Skeletal muscle satellite cell (primary cell): ENCODE measurements at regions not wholly inside any gene's neighbourhood (a gene's known extent, or its start where the extent isn't known, plus 50 kb on each side); places are given as distances from the start of the nearest gene placed in this dataset.
"Not testable (repeated sequence)": the region's sequence is repeated elsewhere in the genome, so short reads cannot be mapped to it uniquely, and the experiment has no call there.

Source experiments
- H3K27me3 ChIP-seq: 2 replicates; pipeline ENCODE4 v1.7.0; 2013; ENCODE audit warnings: low read length; ENCODE audit not compliant: control insufficient read depth, insufficient read depth
- H3K36me3 ChIP-seq: 2 replicates; pipeline ENCODE4 v1.7.0; 2013; ENCODE audit warnings: mild to moderate bottlenecking, control low read depth, low read length; ENCODE audit not compliant: insufficient read depth
- H3K4me1 ChIP-seq: 2 replicates; pipeline ENCODE4 v1.7.0; 2013; ENCODE audit warnings: low read length; ENCODE audit not compliant: control insufficient read depth, insufficient read depth
- H3K4me2 ChIP-seq: 2 replicates; pipeline ENCODE4 v1.7.0; 2013; ENCODE audit warnings: mild to moderate bottlenecking, low read length
- H3K4me3 ChIP-seq: 2 replicates; pipeline ENCODE4 v1.7.0; 2013; ENCODE audit warnings: low read length
- H3K9ac ChIP-seq: 2 replicates; pipeline ENCODE4 v1.7.0; 2013; ENCODE audit warnings: mild to moderate bottlenecking, low read depth, low read length, moderate library complexity
- H3K9me3 ChIP-seq: replicated peaks from 2 replicates; pipeline ENCODE4 v1.7.0; 2013; ENCODE audit warnings: mild to moderate bottlenecking, control low read depth, low read length

DNA sequence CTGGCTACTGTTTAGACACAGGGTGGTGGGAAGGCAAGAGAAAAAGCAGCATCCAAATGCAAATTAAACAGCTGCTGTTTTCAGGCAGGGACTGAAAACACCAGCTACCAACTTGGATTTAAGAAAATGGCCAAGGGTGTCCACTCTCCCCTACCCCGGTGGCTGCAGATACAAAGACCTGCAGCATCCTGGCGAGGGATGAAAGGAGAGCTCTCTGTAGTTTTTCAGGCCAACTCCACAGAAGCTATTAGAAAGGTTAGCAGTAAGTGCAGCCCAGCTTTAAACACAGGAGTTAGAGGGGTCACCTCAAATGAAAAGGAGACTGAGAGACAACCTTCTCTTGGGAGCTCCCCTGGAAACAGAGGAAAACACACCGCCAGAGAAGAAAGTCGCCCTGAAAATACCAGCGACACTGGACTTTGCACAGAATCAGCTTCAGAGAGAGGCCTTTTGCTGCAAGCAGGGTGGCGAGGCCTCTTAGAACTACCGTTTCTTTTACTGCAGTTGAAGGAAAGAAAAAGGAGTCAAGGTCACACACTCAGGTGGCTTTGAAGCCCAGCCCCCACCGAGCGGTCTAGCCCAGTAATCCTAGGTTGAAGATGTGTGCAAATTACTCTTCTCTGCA lies 74.4 kb upstream of the TIAM1 start:
- no peaks in the 10 kb centered on the region for H3K9me3 ChIP-seq
- no peaks in the 10 kb centered on the region for H3K4me1 ChIP-seq
- no peaks in the 10 kb centered on the region for H3K27me3 ChIP-seq
- H3K4me3 ChIP-seq = no peak overlapping the region
- no peaks in the 10 kb centered on the region for H3K36me3 ChIP-seq
- no peak overlapping the region for H3K4me2 ChIP-seq
- no peak overlapping the region for H3K9ac ChIP-seq

GRCh38 chr21:31417214-31417613 lies 73.2 kb upstream of the TIAM1 start:
- H3K4me2 ChIP-seq, H3K9ac ChIP-seq, H3K4me1 ChIP-seq, H3K27me3 ChIP-seq, H3K4me3 ChIP-seq, H3K36me3 ChIP-seq, H3K9me3 ChIP-seq: not testable (repeated sequence)

DNA sequence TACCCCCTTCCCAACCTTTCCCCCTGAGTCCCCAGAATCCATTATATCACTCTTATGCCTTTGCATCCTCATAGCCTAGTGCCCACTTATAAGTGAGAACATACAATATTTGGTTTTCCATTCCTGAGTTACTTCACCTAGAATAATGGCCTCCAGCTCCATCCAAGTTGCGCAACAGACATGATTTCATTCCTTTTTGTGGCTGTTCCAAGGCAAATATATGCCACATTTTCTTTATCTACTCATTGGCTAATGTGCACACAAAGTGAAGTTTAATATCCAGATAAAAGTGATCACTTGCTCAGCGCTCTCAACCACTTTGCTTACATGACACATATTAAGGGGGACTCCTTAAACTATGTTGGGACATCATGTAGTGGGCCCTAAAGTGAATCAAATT lies 72.4 kb upstream of the TIAM1 start:
- Histone ChIP-seq H3K4me1 (no peaks in the 10 kb centered on the region), H3K4me3 (no peak overlapping the region), H3K9ac (no peak overlapping the region), H3K36me3 (no peaks in the 10 kb centered on the region), H3K27me3 (no peaks in the 10 kb centered on the region), H3K4me2 (no peak overlapping the region), H3K9me3 (no peaks in the 10 kb centered on the region)

GRCh38 chr21:31414263-31415000 lies 70.4 kb upstream of the TIAM1 start:
- Histone ChIP-seq H3K4me1 (no peaks in the 10 kb centered on the region), H3K4me2 (no peak overlapping the region), H3K36me3 (no peaks in the 10 kb centered on the region), H3K9ac (no peak overlapping the region), H3K4me3 (no peak overlapping the region), H3K9me3 (no peaks in the 10 kb centered on the region), H3K27me3 (no peaks in the 10 kb centered on the region)

GRCh38 chr21:31413698-31414097 lies 69.6 kb upstream of the TIAM1 start:
- H3K9ac ChIP-seq = no peak overlapping the region
- H3K4me3 ChIP-seq = no peak overlapping the region
- H3K9me3 ChIP-seq = no peaks in the 10 kb centered on the region
- H3K27me3 ChIP-seq = no peaks in the 10 kb centered on the region
- H3K4me2 ChIP-seq = no peak overlapping the region
- H3K4me1 ChIP-seq = no peaks in the 10 kb centered on the region
- no peaks in the 10 kb centered on the region for H3K36me3 ChIP-seq

GRCh38 chr21:31410499-31411131 lies 66.6 kb upstream of the TIAM1 start:
- Histone ChIP-seq H3K9ac (no peak overlapping the region), H3K9me3 (no peaks in the 10 kb centered on the region), H3K27me3 (no peaks in the 10 kb centered on the region), H3K4me1 (no peaks in the 10 kb centered on the region), H3K4me3 (no peak overlapping the region), H3K36me3 (no peaks in the 10 kb centered on the region), H3K4me2 (no peak overlapping the region)

GRCh38 chr21:31409831-31410487 lies 65.9 kb upstream of the TIAM1 start:
- Histone ChIP-seq H3K36me3 (no peaks in the 10 kb centered on the region), H3K4me2 (no peak overlapping the region)

GRCh38 chr21:31408301-31409088 lies 64.4 kb upstream of the TIAM1 start:
- H3K27me3 ChIP-seq = no peaks in the 10 kb centered on the region
- H3K36me3 ChIP-seq = no peaks in the 10 kb centered on the region
- H3K9ac ChIP-seq = no peak overlapping the region
- H3K4me2 ChIP-seq = no peak overlapping the region
- no peaks in the 10 kb centered on the region for H3K4me1 ChIP-seq
- H3K9me3 ChIP-seq = no peaks in the 10 kb centered on the region
- no peak overlapping the region for H3K4me3 ChIP-seq

More at GRCh38 chr21:31409831-31410487, 65.9 kb upstream of the TIAM1 start:
- Histone ChIP-seq H3K9me3 (no peaks in the 10 kb centered on the region), H3K27me3 (no peaks in the 10 kb centered on the region), H3K4me3 (no peak overlapping the region), H3K9ac (no peak overlapping the region), H3K4me1 (no peaks in the 10 kb centered on the region)

- Histone ChIP-seq H3K4me2 (no peak overlapping the region), H3K4me1 (no peaks in the 10 kb centered on the region), H3K36me3 (no peaks in the 10 kb centered on the region), H3K9me3 (no peaks in the 10 kb centered on the region), H3K4me3 (no peak overlapping the region), H3K27me3 (no peaks in the 10 kb centered on the region), H3K9ac (no peak overlapping the region)
Measured at GRCh38 chr21:31406510-31406909, 62.4 kb upstream of the TIAM1 start.

DNA sequence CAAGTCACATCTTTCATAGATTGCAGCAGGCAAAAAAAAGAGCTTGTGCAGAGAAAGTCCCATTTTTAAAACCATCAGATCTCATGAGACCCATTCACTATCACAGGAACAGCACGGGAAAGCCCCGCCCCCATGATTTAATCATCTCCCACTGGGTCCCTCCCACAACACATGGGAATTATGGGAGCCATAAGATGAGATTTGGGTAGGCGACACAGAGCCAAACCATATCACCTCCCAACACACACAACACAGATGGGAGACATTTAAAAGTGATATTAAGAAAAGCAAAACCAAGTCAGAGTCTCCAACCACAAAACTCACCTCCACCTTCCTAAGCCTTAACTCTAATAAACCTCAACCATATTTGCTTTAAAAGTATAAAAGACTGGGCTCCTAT lies 61.5 kb upstream of the TIAM1 start:
- Histone ChIP-seq H3K9me3 (no peaks in the 10 kb centered on the region), H3K4me3 (no peak overlapping the region)

More for the DNA sequence above, 61.5 kb upstream of the TIAM1 start:
- no peaks in the 10 kb centered on the region for H3K36me3 ChIP-seq
- no peaks in the 10 kb centered on the region for H3K27me3 ChIP-seq
- H3K4me1 ChIP-seq = no peaks in the 10 kb centered on the region
- no peak overlapping the region for H3K9ac ChIP-seq
- no peak overlapping the region for H3K4me2 ChIP-seq
